ENCODE measurements at regions not wholly inside any gene's neighbourhood (a gene's known extent, or its start where the extent isn't known, plus 50 kb on each side); places are given as distances from the start of the nearest gene placed in this dataset.

DNA sequence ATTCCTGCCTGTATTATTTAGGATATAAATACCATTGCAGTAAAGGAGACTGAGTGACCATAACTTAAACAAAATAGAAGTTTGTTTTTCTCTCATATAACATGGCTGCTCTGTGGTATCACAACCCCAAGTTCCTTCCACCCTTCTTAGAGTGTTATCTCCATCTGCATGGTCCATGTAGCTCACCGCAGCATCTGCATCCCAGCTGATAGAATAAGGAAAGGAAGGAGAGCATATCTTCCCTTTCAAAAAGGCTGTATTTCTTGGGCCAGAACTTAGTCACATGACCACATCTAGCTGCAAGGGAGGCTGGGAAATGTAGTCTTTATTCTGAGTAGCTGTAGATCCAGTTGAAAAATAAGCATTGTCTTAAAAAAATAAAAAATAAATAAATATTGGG, 184.8 kb upstream of the NUDT4 start:
- Histone ChIP-seq H3K27ac (no peak overlapping the region), H3K27me3 (ENCODE audit: insufficient read depth, low read depth, severe bottlenecking) (no peaks in the 10 kb centered on the region), H3K4me3 (ENCODE audit: low read depth, low read length) (no peak overlapping the region), H3K36me3 (no peaks in the 10 kb centered on the region), H3K9me3 (ENCODE audit: severe bottlenecking) (no peaks in the 10 kb centered on the region)
- no peak for TF ChIP-seq CTCF (IDR thresholded peaks at IDR 0.05; ENCODE audit: low read depth, low read length)
- no peak for DNase-seq

GRCh38 chr12:93195511-93195910, 182.2 kb upstream of the NUDT4 start:
- no peak for DNase-seq
- no peak overlapping the region for H3K4me3 ChIP-seq (ENCODE audit: low read depth, low read length)
- no peak for TF ChIP-seq CTCF (IDR thresholded peaks at IDR 0.05; ENCODE audit: low read depth, low read length)
- no peak overlapping the region for H3K27ac ChIP-seq
- no peaks in the 10 kb centered on the region for H3K27me3 ChIP-seq (ENCODE audit: insufficient read depth, low read depth, severe bottlenecking)
- no peaks in the 10 kb centered on the region for H3K9me3 ChIP-seq (ENCODE audit: severe bottlenecking)
- H3K36me3 ChIP-seq = no peaks in the 10 kb centered on the region

- Histone ChIP-seq H3K4me3 (ENCODE audit: low read depth, low read length) (no peak overlapping the region), H3K36me3 (no peaks in the 10 kb centered on the region), H3K9me3 (ENCODE audit: severe bottlenecking) (no peaks in the 10 kb centered on the region), H3K27me3 (ENCODE audit: insufficient read depth, low read depth, severe bottlenecking) (no peaks in the 10 kb centered on the region), H3K27ac (no peak overlapping the region)
- DNase-seq = no peak
- no peak for TF ChIP-seq CTCF (IDR thresholded peaks at IDR 0.05; ENCODE audit: low read depth, low read length)
These were observed 180.6 kb upstream of the NUDT4 start for GRCh38 chr12:93197067-93197593.

GRCh38 chr12:93198086-93198485, 179.6 kb upstream of the NUDT4 start:
- Histone ChIP-seq H3K27ac (no peak overlapping the region), H3K36me3 (no peaks in the 10 kb centered on the region), H3K9me3 (ENCODE audit: severe bottlenecking) (no peaks in the 10 kb centered on the region), H3K27me3 (ENCODE audit: insufficient read depth, low read depth, severe bottlenecking) (no peaks in the 10 kb centered on the region), H3K4me3 (ENCODE audit: low read depth, low read length) (no peak overlapping the region)
- no peak for TF ChIP-seq CTCF (IDR thresholded peaks at IDR 0.05; ENCODE audit: low read depth, low read length)
- DNase-seq = no peak

- no peak for TF ChIP-seq CTCF (IDR thresholded peaks at IDR 0.05; ENCODE audit: low read depth, low read length)
- no peak for DNase-seq
- H3K9me3 ChIP-seq (ENCODE audit: severe bottlenecking) = peaks cover 3% of the 10 kb centered on the region
- no peaks in the 10 kb centered on the region for H3K36me3 ChIP-seq
- no peak overlapping the region for H3K4me3 ChIP-seq (ENCODE audit: low read depth, low read length)
- no peak overlapping the region for H3K27ac ChIP-seq
- no peaks in the 10 kb centered on the region for H3K27me3 ChIP-seq (ENCODE audit: insufficient read depth, low read depth, severe bottlenecking)
These were observed 177.9 kb upstream of the NUDT4 start for GRCh38 chr12:93199831-93200236.

DNA sequence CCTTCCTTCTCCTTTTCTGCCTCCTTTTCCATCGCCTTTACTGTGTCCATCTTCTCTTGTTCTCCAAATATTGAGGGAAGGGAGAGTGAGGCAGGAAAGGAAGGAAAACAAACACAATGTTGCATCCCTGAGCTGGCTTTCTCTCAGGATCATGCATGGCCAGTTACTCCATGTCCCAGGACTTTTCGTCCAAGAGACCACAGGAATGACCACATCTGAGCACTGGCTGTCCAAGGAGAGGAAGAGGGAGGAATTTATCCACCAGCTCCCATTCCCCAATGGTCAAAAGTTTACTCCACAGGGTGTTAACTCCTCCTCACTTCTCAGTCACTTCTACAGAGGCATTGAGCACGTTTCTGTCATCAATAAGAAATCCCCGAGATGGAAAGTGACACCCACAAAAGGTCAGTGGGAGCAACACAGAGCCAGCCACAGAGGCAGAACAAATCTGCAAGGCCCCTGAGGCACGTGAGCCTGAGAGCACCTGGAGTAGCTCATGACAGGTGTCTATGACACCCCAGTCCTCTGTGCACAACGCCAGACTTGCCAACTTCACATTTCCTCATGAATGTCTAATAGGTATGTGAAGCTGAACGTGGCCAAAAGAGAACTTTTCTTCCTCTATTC, 177.3 kb upstream of the NUDT4 start:
- Histone ChIP-seq H3K9me3 (ENCODE audit: severe bottlenecking) (peaks cover 3% of the 10 kb centered on the region), H3K4me3 (ENCODE audit: low read depth, low read length) (no peak overlapping the region), H3K27ac (no peak overlapping the region), H3K27me3 (ENCODE audit: insufficient read depth, low read depth, severe bottlenecking) (no peaks in the 10 kb centered on the region), H3K36me3 (no peaks in the 10 kb centered on the region)
- no peak for TF ChIP-seq CTCF (IDR thresholded peaks at IDR 0.05; ENCODE audit: low read depth, low read length)
- DNase-seq = no peak

All from WERI-Rb-1 (cell line).